ENCODE measurements at regions not wholly inside any gene's neighbourhood (a gene's known extent, or its start where the extent isn't known, plus 50 kb on each side); places are given as distances from the start of the nearest gene placed in this dataset.

DNA sequence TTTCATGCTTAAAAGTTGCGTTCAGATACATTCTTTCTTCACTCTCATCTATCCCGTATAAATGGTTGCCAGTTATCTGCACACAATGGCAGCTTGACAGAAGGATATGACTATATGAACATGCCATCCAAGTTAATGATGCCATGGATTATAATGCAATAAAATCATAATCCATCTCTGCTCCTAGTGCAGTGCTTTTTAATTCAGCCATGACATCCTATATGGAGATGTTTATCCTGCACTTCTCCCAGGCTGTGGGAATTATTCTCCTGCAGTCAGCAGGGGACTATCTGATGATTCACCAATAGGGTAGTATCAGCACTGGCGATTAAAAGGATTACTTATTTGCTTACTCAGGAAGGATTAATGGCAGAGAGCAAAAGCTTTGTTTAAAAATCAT, 273.8 kb downstream of the SAMD5 start:
- H3K4me3 ChIP-seq (ENCODE audit: low read length) = no peak overlapping the region
- H3K9ac ChIP-seq (ENCODE audit: low read depth, low read length) = no peak overlapping the region
- H3K27me3 ChIP-seq (ENCODE audit: insufficient read depth, low read length) = no peaks in the 10 kb centered on the region
- 82% methylated on average over 3 of the region's 3 CpGs for WGBS
- H3K4me1 ChIP-seq (ENCODE audit: insufficient read depth, low read length) = no peaks in the 10 kb centered on the region; the same call in 1 of the 2 replicates
- no peak overlapping the region for H3K27ac ChIP-seq (ENCODE audit: low read depth, low read length)
- H3K36me3 ChIP-seq (ENCODE audit: insufficient read depth, low read length) = no peaks in the 10 kb centered on the region
- H3K9me3 ChIP-seq (ENCODE audit: insufficient read depth, low read depth, low read length) = no peaks in the 10 kb centered on the region

DNA sequence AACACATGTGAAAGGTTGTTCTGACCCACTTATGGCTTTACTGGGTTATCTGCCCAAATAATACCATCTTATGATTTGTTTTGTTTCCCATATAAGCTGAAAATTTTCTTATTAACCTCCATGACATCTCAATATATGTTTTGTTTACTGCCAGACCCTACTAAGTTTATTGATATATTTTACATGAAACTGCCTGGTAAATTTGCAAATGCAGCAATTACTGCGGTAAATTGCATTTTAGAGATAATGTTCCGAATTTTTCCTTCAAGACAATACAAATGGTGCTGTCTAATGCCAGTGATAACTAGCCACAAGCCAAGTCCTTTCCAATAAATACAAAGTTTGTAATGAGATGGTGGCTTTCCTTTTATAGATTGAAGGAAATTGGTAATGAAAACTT, 275.9 kb downstream of the SAMD5 start:
- no peak overlapping the region for H3K4me3 ChIP-seq (ENCODE audit: low read length)
- no peak overlapping the region for H3K27ac ChIP-seq (ENCODE audit: low read depth, low read length)
- no peaks in the 10 kb centered on the region for H3K36me3 ChIP-seq (ENCODE audit: insufficient read depth, low read length)
- 100% methylated on average over 2 of the region's 2 CpGs for WGBS
- no peak overlapping the region for H3K9ac ChIP-seq (ENCODE audit: low read depth, low read length)
- no peaks in the 10 kb centered on the region for H3K27me3 ChIP-seq (ENCODE audit: insufficient read depth, low read length)
- H3K9me3 ChIP-seq (ENCODE audit: insufficient read depth, low read depth, low read length) = no peaks in the 10 kb centered on the region
- no peaks in the 10 kb centered on the region; the same call in 1 of the 2 replicates for H3K4me1 ChIP-seq (ENCODE audit: insufficient read depth, low read length)

DNA sequence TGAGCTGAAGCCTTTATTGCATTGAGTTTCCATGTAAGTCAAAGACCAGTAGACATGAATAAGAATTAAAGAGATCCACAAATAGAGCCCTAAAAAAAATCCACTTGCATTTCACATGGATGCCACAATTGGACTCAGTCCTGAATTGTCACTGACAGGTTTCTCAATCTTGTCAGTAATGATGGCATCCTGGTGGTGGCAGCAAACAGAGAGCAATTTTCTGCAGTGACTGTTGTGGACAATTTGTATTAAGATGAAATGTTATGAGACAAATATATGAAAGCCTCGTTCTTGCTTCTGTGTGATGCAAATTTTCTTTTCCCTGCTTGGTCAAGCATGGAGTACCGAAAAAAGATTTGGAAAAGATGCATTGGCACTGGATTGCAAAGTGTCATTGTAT, 278.9 kb downstream of the SAMD5 start:
- H3K4me1 ChIP-seq (ENCODE audit: insufficient read depth, low read length) = no peaks in the 10 kb centered on the region; the same call in 1 of the 2 replicates
- no peaks in the 10 kb centered on the region for H3K36me3 ChIP-seq (ENCODE audit: insufficient read depth, low read length)
- H3K27me3 ChIP-seq (ENCODE audit: insufficient read depth, low read length) = no peaks in the 10 kb centered on the region
- no peak overlapping the region for H3K9ac ChIP-seq (ENCODE audit: low read depth, low read length)
- H3K9me3 ChIP-seq (ENCODE audit: insufficient read depth, low read depth, low read length) = peaks cover 6% of the 10 kb centered on the region; the same call in 1 of the 2 replicates
- no peak overlapping the region for H3K27ac ChIP-seq (ENCODE audit: low read depth, low read length)
- H3K4me3 ChIP-seq (ENCODE audit: low read length) = no peak overlapping the region
- 87% methylated on average over 2 of the region's 2 CpGs for WGBS

DNA sequence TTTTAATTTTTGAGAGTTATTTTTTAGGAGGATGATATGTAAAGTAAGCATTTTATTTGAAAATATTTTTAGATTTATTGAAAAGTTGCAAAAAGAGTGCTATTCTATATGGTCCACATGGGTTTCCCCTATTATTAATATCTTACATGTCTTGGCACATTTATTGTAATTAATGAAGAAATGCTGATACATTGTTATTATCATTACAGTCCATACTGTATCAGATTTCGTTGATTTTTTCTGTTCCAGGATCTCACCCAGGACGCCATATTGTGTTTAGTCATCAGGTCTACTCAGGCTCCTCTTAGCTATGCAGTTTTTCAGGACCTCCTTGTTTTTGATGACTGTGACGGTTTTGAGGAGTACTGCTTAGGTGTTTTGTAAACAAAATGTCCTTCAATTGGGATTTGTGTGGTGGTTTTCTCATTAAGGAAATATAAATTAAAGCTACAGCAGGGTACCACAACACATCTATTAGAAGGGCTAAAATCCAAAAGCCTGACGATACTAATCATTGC, 281.0 kb downstream of the SAMD5 start:
- H3K27ac ChIP-seq (ENCODE audit: low read depth, low read length) = no peak overlapping the region
- H3K4me3 ChIP-seq (ENCODE audit: low read length) = no peak overlapping the region
- H3K9me3 ChIP-seq (ENCODE audit: insufficient read depth, low read depth, low read length) = peaks cover 6% of the 10 kb centered on the region; the same call in 1 of the 2 replicates
- no peak overlapping the region for H3K9ac ChIP-seq (ENCODE audit: low read depth, low read length)
- no peaks in the 10 kb centered on the region for H3K36me3 ChIP-seq (ENCODE audit: insufficient read depth, low read length)
- 92% methylated on average over 4 of the region's 4 CpGs for WGBS
- no peaks in the 10 kb centered on the region for H3K27me3 ChIP-seq (ENCODE audit: insufficient read depth, low read length)
- no peaks in the 10 kb centered on the region for H3K4me1 ChIP-seq (ENCODE audit: insufficient read depth, low read length)

DNA sequence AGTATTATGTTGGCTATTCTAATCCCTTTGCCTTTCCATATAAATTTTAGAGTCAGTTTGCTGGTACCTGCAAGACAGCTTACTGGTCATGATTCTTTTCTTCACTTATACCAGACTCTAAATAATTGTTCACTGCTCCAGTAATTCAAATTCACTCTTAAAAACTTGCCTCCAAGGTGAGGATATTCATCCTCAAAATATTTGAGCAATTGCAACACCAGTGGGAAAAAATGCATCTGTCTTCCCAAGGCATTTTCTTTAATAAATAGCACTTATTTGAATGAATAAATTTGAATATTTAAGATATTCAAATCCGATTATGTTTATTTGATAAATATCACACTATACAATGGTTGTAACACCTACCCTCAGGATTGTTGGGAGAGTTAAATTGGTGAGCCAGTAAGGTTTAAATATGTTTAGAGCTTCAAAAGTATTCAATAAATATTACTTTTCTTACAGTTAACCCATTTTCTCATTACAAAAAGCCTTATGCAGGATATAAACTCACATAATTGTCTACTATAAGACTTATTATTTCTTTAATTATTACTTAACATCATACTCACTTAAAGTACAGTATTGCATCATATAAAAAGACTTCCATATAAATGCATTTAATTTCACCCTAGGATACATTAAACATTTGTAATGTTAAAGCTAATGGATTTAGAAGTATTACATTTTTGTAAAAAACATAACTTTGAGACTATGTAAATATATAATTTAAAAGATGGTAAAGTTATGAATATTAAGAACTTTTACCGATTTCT, 285.6 kb downstream of the SAMD5 start:
- Histone ChIP-seq H3K9me3 (ENCODE audit: insufficient read depth, low read depth, low read length) (peaks cover 6% of the 10 kb centered on the region; the same call in 1 of the 2 replicates), H3K4me3 (ENCODE audit: low read length) (no peak overlapping the region), H3K9ac (ENCODE audit: low read depth, low read length) (no peak overlapping the region), H3K36me3 (ENCODE audit: insufficient read depth, low read length) (no peaks in the 10 kb centered on the region), H3K4me1 (ENCODE audit: insufficient read depth, low read length) (no peaks in the 10 kb centered on the region), H3K27ac (ENCODE audit: low read depth, low read length) (no peak overlapping the region), H3K27me3 (ENCODE audit: insufficient read depth, low read length) (no peaks in the 10 kb centered on the region)
- WGBS = 96% methylated on average over 1 of the region's 2 CpGs

DNA sequence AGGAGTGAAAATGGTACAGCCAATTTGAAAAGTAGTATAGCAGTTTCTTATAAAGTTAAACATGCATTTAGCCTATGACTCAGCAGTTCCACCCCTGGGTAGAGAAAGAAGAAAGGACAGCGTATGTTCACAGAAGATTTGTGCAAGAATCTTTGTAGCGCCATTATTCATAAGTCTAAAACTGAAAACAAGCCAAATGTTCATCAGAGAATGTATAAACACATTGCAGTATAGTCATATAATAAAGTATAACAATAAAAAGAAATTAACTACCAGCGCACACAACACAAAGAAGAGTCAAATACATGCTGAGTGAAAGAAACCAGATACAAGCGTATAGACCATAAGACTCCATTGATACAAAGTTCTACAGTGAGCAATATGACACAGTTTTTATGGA, 294.0 kb downstream of the SAMD5 start:
- H3K27ac ChIP-seq (ENCODE audit: low read depth, low read length) = no peak overlapping the region
- 97% methylated on average over 4 of the region's 4 CpGs for WGBS
- no peaks in the 10 kb centered on the region for H3K4me1 ChIP-seq (ENCODE audit: insufficient read depth, low read length)
- H3K9me3 ChIP-seq (ENCODE audit: insufficient read depth, low read depth, low read length) = peaks cover 7% of the 10 kb centered on the region; the same call in 1 of the 2 replicates
- no peaks in the 10 kb centered on the region for H3K27me3 ChIP-seq (ENCODE audit: insufficient read depth, low read length)
- H3K36me3 ChIP-seq (ENCODE audit: insufficient read depth, low read length) = no peaks in the 10 kb centered on the region
- no peak overlapping the region for H3K9ac ChIP-seq (ENCODE audit: low read depth, low read length)
- no peak overlapping the region for H3K4me3 ChIP-seq (ENCODE audit: low read length)

DNA sequence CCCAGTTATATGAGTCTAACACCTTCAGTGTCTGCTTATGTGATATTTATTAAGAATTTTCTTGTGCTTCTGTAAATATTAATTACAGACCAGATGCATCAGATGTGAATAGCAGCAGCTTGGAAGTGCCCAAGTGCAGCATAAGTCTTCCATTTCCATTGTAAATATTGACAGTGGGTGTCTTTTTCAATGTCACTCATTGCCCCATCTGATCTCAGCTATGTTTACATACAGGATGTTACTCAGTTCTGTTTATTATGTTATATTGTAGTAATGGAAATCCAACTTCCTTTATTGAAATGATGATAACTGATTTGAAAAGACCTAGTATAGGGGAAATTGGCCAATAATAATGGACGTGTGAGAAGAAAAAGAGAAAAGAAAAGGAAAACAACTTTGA, 296.7 kb downstream of the SAMD5 start:
- Histone ChIP-seq H3K9me3 (ENCODE audit: insufficient read depth, low read depth, low read length) (peaks cover 7% of the 10 kb centered on the region; the same call in 1 of the 2 replicates), H3K9ac (ENCODE audit: low read depth, low read length) (no peak overlapping the region), H3K27me3 (ENCODE audit: insufficient read depth, low read length) (no peaks in the 10 kb centered on the region), H3K36me3 (ENCODE audit: insufficient read depth, low read length) (no peaks in the 10 kb centered on the region), H3K4me3 (ENCODE audit: low read length) (no peak overlapping the region), H3K27ac (ENCODE audit: low read depth, low read length) (no peak overlapping the region), H3K4me1 (ENCODE audit: insufficient read depth, low read length) (no peaks in the 10 kb centered on the region)
- WGBS = 91% methylated on average over 1 of the region's 1 CpG

DNA sequence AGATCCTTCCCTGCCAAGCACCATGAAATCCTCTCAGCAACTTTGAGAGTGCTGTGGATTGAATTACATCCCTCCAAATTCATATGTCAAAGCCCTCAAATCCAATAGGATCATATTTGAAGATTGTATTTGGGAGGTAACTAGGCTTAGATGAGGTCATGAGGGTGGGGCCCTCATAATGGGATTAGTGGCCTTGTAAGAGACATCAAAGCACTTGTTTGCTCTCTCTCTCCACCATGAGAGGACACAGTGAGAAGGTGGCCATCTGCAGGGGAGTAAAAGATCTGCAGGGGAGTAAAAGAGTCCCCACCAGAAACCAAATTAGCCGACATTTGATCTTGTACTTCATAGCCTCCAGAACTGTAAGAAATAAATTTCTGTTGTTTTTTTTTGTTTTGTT, 298.2 kb downstream of the SAMD5 start:
- no peak overlapping the region for H3K27ac ChIP-seq (ENCODE audit: low read depth, low read length)
- no peak overlapping the region for H3K9ac ChIP-seq (ENCODE audit: low read depth, low read length)
- H3K4me1 ChIP-seq (ENCODE audit: insufficient read depth, low read length) = no peaks in the 10 kb centered on the region
- H3K4me3 ChIP-seq (ENCODE audit: low read length) = no peak overlapping the region
- WGBS = 90% methylated on average over 1 of the region's 1 CpG
- H3K36me3 ChIP-seq (ENCODE audit: insufficient read depth, low read length) = no peaks in the 10 kb centered on the region
- peaks cover 7% of the 10 kb centered on the region; the same call in 1 of the 2 replicates for H3K9me3 ChIP-seq (ENCODE audit: insufficient read depth, low read depth, low read length)
- H3K27me3 ChIP-seq (ENCODE audit: insufficient read depth, low read length) = no peaks in the 10 kb centered on the region

DNA sequence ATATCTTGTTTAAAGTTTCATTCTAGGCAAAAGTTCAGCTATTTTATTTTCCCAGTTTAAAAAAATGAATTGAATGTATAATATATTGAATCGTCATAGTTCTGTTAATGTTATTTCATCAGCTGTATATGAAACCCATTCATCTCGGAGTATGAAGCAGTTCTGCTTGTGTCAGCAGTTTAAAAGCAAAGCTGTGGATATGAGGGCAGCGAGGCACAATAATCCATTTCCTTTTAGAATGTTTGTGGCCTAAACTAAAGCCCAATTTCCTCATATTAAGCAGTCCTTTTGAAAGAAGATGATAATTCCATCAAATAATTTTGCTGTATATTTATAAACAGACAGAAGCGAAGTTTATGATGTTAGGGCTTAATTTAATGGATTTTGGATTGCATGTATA, 300.1 kb downstream of the SAMD5 start:
- H3K9me3 ChIP-seq (ENCODE audit: insufficient read depth, low read depth, low read length) = peaks cover 7% of the 10 kb centered on the region; the same call in 1 of the 2 replicates
- WGBS = 97% methylated on average over 3 of the region's 4 CpGs
- H3K9ac ChIP-seq (ENCODE audit: low read depth, low read length) = no peak overlapping the region
- no peak overlapping the region for H3K27ac ChIP-seq (ENCODE audit: low read depth, low read length)
- H3K4me3 ChIP-seq (ENCODE audit: low read length) = no peak overlapping the region
- no peaks in the 10 kb centered on the region for H3K27me3 ChIP-seq (ENCODE audit: insufficient read depth, low read length)
- H3K4me1 ChIP-seq (ENCODE audit: insufficient read depth, low read length) = no peaks in the 10 kb centered on the region
- H3K36me3 ChIP-seq (ENCODE audit: insufficient read depth, low read length) = no peaks in the 10 kb centered on the region

DNA sequence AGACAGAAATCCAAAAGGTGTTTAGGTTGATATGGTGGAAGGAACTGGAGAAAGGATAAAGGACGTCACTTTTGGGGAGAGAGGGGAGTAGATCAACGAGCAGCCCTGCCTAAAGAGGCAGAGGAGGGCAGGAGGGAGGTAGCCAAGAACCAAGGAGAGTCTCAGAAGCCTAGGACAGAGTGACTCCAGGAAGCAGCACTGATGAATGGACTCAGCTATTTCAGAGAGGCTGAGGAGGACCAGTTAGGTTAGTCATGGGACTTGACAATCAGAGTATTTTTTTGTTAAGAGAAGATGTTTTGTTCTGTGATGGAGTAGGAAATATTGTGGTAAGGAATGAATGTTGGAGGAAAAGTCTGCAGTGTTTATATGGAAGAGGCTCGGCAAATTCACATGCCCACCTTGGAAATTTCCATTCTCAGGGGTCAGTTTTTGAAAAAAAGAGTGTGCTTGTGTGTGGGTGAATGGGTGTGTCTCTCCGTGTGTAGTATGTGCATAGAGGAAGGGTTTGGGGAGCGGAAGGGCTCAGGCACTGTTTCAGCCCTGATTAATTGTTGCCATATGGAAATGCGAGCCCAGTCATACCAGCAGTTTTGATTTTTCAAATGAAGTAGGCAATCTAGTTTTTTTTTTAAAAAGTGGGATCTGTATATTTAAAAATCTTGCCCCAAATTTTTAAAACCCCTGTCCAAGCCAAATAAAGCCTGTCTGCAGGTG, 303.6 kb downstream of the SAMD5 start:
- Histone ChIP-seq H3K27ac (ENCODE audit: low read depth, low read length) (no peak overlapping the region), H3K4me1 (ENCODE audit: insufficient read depth, low read length) (no peaks in the 10 kb centered on the region), H3K27me3 (ENCODE audit: insufficient read depth, low read length) (no peaks in the 10 kb centered on the region), H3K9me3 (ENCODE audit: insufficient read depth, low read depth, low read length) (no peaks in the 10 kb centered on the region), H3K36me3 (ENCODE audit: insufficient read depth, low read length) (no peaks in the 10 kb centered on the region), H3K4me3 (ENCODE audit: low read length) (no peak overlapping the region), H3K9ac (ENCODE audit: low read depth, low read length) (no peak overlapping the region)
- WGBS = 89% methylated on average over 6 of the region's 6 CpGs

DNA sequence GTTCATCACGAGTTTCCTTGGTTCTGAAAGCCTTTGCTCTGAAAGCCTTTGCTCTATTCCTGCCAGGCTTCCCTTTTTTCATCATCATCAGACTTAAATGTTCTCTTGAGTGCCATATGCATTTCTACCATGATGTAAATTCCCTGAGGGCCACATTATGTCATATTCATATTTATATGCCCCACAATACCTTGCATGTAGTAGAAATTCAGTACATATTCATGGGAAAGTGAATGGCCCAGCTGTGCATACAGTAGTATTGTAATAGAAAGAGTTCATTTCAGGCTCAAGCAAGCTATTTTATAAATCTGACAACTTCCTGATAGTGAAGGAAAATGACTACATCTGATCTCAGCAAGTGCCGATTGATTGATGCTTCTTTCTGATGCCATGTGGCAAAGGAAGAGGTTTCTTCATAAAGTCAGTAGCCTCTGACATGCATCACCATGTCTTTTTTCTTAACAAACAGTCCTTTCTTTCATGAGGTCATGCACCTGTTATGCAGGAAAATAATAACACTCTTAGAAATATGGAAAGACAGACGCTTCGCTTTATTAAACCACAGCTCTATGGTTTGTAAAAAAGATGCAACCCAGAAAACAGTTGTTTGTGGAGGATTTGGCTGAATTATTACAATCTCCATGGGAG, 308.7 kb downstream of the SAMD5 start:
- Histone ChIP-seq H3K9me3 (ENCODE audit: insufficient read depth, low read depth, low read length) (no peaks in the 10 kb centered on the region), H3K27me3 (ENCODE audit: insufficient read depth, low read length) (no peaks in the 10 kb centered on the region), H3K9ac (ENCODE audit: low read depth, low read length) (no peak overlapping the region), H3K4me1 (ENCODE audit: insufficient read depth, low read length) (peaks cover 15% of the 10 kb centered on the region; the same call in 1 of the 2 replicates), H3K27ac (ENCODE audit: low read depth, low read length) (no peak overlapping the region), H3K36me3 (ENCODE audit: insufficient read depth, low read length) (no peaks in the 10 kb centered on the region), H3K4me3 (ENCODE audit: low read length) (no peak overlapping the region)
- WGBS = 90% methylated on average over 4 of the region's 4 CpGs

Data from HUES64 (cell line).